NCI-H82 (cell line): ENCODE measurements at regions not wholly inside any gene's neighbourhood (a gene's known extent, or its start where the extent isn't known, plus 50 kb on each side); places are given as distances from the start of the nearest gene placed in this dataset.
A peak's percentile ranks its signal among the peaks of the same experiment; 100 is the strongest.

Experiments
- DNase-seq: peaks from one replicate; lab custom pipeline; 2025; lab: John Stamatoyannopoulos, UW

GRCh38 chr1:217373761-217374701 lies 256.9 kb downstream of the GPATCH2 start:
- no peak for DNase-seq

DNA sequence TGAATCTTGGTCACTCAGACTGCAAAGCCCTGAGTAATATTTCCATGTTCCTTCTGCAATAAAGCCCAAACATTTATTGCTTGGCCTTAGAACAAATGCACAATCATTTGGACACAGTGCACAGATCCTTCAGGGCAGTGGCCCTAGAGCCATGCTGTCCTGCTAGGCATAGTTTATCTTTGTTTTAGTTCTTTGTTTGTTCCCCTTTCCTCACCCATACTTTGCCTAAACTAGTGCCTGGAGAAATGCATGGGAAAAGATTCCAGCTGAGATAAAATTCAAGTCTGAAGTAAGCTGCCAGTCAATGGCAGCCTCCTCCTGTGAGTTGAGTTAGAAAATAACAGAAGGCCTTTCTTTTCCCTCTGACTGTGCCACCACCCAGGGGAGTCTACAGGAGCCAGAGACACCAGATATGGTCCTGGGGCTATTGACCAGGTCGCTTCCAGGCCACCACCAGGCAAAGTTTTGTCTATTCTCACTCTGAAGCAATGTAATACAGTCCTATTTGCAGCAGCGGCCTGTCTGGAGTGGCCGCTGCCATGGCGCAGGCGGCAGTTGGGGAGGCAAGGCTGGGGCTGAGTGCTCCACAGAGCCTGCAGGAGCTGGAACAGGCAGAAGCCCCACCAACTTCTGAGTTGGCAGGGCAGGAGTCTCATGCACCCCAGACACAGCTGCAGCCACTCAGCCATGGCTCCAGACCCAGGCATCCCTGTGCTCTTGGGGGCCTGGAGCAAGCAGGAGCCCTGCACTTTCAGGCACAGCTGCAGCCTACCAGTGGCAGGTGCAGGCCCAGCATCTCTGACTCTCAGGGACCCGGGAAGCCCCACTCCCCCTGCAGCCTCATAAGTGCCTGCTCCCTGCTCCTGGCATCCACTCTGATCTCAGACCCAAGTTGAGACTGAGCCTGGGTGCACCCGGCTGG lies 258.6 kb downstream of the GPATCH2 start:
- no peak for DNase-seq

GRCh38 chr1:217370757-217371156 lies 260.1 kb downstream of the GPATCH2 start:
- DNase-seq, result peak; percentile 33

- peak; percentile 94 for DNase-seq
These were observed 260.8 kb downstream of the GPATCH2 start for GRCh38 chr1:217369996-217370551.

DNA sequence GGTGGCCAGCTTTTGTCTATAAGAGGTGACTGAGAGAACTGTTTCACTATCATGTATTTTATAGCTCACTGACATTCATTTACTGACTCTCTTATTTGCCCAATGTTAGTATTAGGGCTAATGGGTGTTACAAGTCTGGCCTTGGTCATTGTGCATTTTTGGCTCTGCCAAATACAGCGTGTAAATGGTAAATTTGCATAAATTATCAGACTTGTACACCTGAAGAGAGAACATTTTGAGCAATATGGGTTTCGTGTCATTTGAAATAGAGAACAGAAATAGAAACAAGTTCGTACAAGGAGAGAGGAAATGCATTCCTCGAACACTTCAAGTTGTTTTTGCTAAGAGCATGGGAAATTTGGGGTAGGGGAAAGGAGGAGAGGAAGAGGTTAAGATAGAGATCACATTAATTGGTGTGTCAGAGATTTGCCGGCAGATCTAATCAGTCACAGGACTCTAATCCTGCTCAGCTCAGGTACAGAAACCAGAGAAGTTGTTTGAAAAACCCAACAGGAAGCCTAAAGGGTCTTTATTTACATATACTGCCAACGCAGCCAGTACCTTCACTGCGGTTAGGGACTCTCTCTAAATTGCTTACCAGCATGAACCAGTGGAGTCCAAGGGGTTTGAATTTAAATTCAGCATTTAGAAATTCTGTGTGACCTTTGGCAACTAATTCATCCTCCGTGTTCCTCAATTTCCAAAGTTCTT lies 261.5 kb downstream of the GPATCH2 start:
- DNase-seq, result peak; percentile 94

DNA sequence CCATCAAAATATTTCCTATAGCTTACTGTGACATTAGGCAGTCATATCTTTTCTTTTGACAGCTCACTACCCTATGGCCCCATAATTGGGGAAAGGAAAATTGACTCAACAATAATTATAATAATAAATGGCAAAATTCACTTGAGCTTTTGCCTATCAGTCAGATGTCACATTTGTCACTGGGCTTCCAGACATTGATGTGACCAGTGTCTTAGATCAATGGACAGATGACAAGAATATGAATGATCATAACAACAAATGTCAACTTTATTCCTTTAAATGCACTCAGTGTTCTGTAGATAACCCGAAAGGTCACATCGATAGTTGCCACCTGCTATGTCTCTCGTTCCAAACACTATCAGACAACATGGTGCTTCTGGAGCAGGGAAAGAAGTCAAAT lies 266.7 kb downstream of the GPATCH2 start:
- no peak for DNase-seq

- no peak for DNase-seq
These were observed 267.6 kb downstream of the GPATCH2 start for GRCh38 chr1:217363319-217363718.

DNA sequence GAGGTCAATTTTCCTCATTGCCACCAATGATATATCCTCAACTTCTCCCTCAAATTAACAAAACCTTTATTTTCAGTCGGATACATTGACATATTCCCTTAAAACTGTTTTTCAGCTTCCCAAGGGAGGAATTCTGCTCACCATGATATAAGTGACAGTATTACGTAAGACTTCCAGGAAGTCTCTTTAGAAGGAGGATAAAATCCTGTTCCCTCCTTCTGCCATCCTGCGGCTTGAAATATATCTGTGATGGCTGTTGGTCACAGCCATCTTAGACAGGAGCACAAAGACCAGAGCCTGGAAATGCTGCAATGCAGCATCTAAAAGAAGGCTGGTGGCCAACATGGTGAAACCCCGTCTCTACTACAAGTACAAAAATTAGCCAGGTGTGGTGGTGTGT lies 270.4 kb downstream of the GPATCH2 start:
- no peak for DNase-seq

DNA sequence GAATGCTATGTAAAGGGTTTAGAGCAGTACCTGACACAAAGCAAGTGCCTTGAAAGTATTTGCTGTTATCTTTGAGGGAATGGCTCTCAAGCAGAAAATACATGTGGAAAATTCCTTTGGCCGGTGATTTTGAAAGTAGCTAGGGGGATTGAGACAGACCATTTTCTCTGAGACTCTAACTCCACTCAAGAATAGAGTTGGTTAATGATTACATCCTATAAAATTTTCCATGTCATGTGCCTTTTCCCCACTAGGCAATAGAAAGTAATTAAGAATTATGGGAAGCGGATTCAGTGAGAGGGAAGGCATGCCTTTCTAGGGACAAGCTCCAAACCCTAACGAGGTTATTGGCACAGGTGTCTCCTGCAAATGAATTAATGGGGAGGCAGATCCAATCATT lies 276.0 kb downstream of the GPATCH2 start:
- DNase-seq, result peak; percentile 11

GRCh38 chr1:217348960-217349664 lies 281.8 kb downstream of the GPATCH2 start:
- DNase-seq, result no peak

GRCh38 chr1:217344712-217345111 lies 286.2 kb downstream of the GPATCH2 start:
- DNase-seq, result no peak

- no peak for DNase-seq
These were observed 287.0 kb downstream of the GPATCH2 start for GRCh38 chr1:217343907-217344306.

GRCh38 chr1:217342105-217342504 lies 288.8 kb downstream of the GPATCH2 start:
- DNase-seq, result no peak

- DNase-seq, result no peak
These were observed 294.2 kb downstream of the GPATCH2 start for GRCh38 chr1:217336724-217337123.

DNA sequence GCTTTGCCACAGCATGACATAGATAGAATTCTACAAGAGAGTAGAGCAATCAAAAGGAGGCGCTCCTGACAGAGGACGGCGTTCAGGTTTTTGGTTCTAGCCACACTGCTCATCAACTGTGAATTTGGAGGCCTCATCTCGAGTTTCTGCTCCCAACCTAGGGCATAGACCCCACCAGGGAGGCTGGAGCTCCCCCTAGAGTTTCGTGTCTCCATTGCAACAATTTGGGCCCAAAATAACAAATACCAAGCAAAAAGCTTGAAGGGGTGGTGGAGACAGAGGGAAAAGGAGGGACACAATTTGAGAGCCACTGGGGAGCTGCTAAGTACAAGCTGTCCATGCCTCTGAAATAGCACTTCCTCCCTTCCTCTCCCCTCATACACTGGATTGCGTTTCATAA lies 297.0 kb downstream of the GPATCH2 start:
- DNase-seq, result peak; percentile 90

DNA sequence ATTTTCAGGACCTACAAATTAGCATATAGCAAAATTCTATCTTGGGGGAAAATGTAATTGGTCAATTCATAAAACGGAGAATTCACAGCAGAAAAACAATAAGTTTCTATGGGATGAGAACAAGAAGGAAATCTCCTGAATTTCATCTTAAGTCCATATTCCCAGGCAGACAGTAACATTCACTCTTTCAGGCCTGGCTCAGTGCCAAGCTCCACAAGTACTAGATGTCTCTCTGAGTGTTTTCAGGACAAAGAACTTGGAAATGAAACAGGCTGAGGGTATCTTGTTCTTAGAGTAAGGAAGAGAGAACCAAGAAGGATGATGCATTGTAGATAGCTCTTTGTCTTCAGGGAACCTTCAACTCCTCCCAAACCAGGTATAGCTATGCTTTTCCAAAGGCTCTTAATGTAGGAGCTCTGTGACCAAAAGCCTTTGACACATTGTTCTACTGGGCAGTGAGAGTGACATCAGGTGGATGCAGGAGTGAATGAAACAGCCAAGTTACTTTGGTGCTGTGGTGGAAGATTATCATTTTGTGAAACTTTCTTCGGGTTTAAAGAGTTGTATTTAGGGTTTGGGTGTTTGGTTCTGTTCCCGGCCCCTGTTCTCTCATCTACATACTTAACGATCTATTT lies 298.3 kb downstream of the GPATCH2 start:
- peak; percentile 21 for DNase-seq

DNA sequence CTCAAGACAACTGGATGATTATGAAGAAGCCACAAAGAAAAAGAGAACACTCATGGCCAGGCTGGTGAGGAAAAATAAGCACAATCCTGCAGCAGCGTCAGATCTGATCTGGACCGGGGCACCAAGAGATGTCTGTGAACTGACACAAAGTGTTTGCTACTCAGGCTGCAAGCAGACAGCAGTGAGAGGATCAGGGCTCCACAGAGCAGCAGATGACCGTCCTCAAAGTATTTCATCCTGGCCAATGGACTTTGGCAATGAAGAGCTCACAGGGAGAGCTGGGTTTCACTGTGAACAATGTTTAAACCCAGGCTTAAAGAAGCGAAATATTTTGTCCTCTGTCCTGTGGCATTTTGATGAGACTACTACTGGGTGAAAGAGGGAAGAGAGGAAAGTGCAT lies 299.2 kb downstream of the GPATCH2 start:
- DNase-seq, result no peak

GRCh38 chr1:217327901-217328300 lies 303.0 kb downstream of the GPATCH2 start:
- DNase-seq, result no peak

- DNase-seq, result no peak
These were observed 308.1 kb downstream of the GPATCH2 start for GRCh38 chr1:217322834-217323233.

GRCh38 chr1:217315346-217315745 lies 315.5 kb downstream of the GPATCH2 start:
- DNase-seq, result no peak

GRCh38 chr1:217313096-217313495 lies 317.8 kb downstream of the GPATCH2 start:
- DNase-seq, result no peak
